SIG-M5 (cell line): ENCODE measurements at regions not wholly inside any gene's neighbourhood (a gene's known extent, or its start where the extent isn't known, plus 50 kb on each side); places are given as distances from the start of the nearest gene placed in this dataset.

Experiments
- DNase-seq: peaks from one replicate; lab custom pipeline; 2025; lab: John Stamatoyannopoulos, UW

DNA sequence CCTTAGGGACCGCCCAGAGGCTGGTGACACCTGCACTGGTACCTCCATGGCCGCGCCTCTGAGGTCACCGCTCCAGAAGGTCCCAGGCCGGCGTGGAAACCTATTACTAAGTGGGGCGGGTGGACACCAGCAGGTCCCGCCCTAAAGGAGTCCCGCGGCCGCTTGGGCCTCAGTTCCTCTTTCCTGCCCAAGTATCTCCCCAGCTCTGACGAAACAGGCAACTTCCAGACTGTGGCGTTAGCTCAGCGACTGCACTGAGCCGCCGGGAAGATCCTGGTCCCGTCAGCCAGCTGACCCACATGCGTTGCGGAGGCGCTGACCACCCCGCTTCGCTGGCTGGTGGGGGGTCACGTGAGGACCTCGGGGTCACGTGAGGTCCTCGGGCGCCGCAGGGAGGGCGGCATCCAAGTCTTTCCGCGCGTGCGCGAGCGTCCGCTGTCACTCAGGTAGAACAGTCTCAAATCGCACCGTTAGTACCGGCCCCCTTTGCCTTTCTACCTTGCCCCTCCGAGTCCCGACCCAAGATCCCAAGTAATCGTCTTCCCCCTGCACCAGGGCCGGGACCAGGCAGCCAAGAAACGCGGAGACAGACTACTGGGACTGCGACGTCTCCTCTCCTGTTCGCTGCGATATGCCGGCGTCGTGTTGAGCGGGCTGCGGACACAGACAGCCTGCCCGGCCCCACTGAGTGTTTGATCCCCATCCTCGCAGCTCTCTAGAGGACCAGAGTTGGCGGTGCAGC lies 53.7 kb upstream of the KDM4C start:
- DNase-seq, result peak; percentile 33

DNA sequence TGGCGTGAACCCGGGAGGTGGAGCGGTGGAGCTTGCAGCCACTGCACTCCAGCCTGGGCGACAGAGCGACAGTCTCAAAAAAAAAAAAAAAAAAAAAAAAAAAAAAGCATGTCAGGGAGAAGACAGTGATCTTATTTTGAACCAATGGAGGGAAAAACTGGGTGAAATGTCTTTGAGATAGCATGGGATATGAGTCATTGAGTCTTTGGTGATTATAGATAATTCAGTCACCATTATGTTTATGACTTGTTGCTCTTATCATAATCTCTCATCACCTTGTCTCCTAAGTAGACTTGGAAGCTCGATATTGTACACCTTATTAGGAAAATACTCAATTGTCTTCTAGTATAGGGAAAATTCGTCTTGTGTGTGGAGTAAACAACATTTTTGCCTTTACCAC lies 55.1 kb upstream of the KDM4C start:
- no peak for DNase-seq

DNA sequence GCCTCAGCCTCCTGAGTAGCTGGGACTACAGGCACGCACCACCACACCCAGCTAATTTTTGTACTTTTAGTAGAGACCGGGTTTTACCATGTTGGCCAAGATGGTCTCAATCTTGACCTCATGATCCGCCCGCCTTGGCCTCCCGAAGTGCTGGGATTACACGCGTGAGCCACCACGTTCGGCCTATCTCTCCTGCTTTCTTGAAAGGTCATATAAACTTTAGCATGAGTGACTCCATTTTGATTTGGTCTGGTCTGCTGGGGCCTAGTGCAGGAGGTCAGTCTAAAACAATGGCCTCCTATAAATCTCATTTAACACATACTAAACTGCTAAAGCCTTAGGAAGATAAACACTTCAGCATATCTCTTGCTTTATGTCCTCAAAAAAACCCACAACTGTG lies 50.6 kb upstream of the GLDC start:
- DNase-seq, result no peak

DNA sequence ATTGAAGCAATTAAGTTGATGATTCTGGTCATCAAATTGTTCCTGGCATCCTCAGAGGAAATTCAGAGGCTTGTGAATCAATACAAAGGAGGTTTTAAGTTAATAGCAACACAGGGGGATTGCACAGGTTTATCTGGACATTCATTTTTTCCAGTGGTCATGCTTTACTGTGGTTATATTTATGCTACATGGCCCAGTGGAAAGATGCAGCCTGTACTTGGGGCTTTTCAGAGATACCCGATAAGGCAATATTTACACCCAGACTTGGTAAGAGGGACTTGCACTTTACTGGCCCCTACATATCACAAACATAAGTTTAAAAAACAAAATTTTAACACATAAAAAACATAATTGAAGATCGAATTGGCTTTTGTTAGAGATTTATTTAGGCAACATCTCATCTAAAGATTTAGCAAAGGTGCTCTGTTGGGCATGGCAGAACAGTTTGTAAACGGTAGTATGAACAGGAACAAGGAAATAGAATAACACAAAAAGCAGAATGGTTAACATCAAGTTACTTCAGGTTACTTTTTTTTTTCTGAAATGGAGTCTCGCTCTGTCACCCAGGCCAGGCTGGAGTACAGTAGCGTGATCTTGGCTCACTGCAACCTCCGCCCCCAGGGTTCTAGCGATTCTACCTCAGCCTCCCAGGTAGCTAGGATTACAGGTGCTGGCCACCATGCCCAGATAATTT lies 49.7 kb upstream of the GLDC start:
- DNase-seq, result no peak
